PC-9 (cell line): ENCODE measurements at regions not wholly inside any gene's neighbourhood (a gene's known extent, or its start where the extent isn't known, plus 50 kb on each side); places are given as distances from the start of the nearest gene placed in this dataset.

Source experiments
- BruUV-seq: library from RNA; stranded (reverse); fragments of 400-500 nt; replicated peaks from 2 replicates; lab custom pipeline; 2021; lab: Mats Ljungman, UMichigan
- CTCF ChIA-PET: fragments of 300-600 bp; sonication (Branson Sonifier 250); formaldehyde crosslinking; loops from one replicate; lab custom pipeline; 2022; ENCODE audit warnings: antibody characterized with exemption; lab: Charles Lee
- POLR2A ChIA-PET: fragments of 300-600 bp; sonication (Branson Sonifier 250); formaldehyde crosslinking; loops from one replicate; lab custom pipeline; 2022; ENCODE audit warnings: antibody characterized with exemption; ENCODE audit not compliant: unreplicated experiment; lab: Charles Lee
- DNase-seq, 2 experiments: peaks; one replicate each; pipeline versions ENCODE4 v3.0.0 to v3.0.0-alpha.2; 2015 to 2022; ENCODE audit warnings: mixed read lengths in 1 of 2
- H2AFZ ChIP-seq: fragments of 200-600 bp; sonication (generic); 2 replicates; pipeline ENCODE4 v1.8.1; 2017; ENCODE audit warnings: antibody characterized with exemption
- H3F3A ChIP-seq: fragments of 200-600 bp; sonication (generic); 2 replicates; pipeline ENCODE4 v1.8.1; 2017; ENCODE audit warnings: antibody characterized with exemption, mild to moderate bottlenecking, low read depth; ENCODE audit not compliant: insufficient read depth
- H3K27ac ChIP-seq: fragments of 200-600 bp; sonication (generic); 2 replicates; pipeline ENCODE4 v1.6.1; 2016; ENCODE audit warnings: mixed run types
- H3K27me3 ChIP-seq: fragments of 200-600 bp; sonication (generic); 2 replicates; pipeline ENCODE4 v1.6.1; 2016; ENCODE audit warnings: low read depth, mixed run types; ENCODE audit not compliant: insufficient read depth
- H3K36me3 ChIP-seq: fragments of 200-600 bp; sonication (generic); 2 replicates; pipeline ENCODE4 v1.6.1; 2016; ENCODE audit warnings: low read depth, mixed run types
- H3K4me1 ChIP-seq: fragments of 200-600 bp; sonication (generic); replicated peaks from 2 replicates; pipeline ENCODE4 v1.6.1; 2016; ENCODE audit warnings: mixed run types; ENCODE audit not compliant: insufficient read depth
- H3K4me2 ChIP-seq: fragments of 200-600 bp; sonication (generic); 2 replicates; pipeline ENCODE4 v1.6.1; 2017; ENCODE audit warnings: mixed run types
- H3K4me3 ChIP-seq: fragments of 200-600 bp; sonication (generic); 2 replicates; pipeline ENCODE4 v1.6.1; 2016; ENCODE audit warnings: mixed run types
- H3K79me2 ChIP-seq: fragments of 200-600 bp; sonication (generic); 2 replicates; pipeline ENCODE4 v1.6.1; 2017; ENCODE audit warnings: low read depth, mixed run types
- H3K9me2 ChIP-seq: fragments of 200-600 bp; sonication (generic); 2 replicates; pipeline ENCODE4 v1.8.1; 2017; ENCODE audit warnings: mild to moderate bottlenecking; ENCODE audit not compliant: insufficient read depth
- H3K9me3 ChIP-seq: fragments of 200-600 bp; sonication (generic); 2 replicates; pipeline ENCODE4 v1.8.1; 2016; ENCODE audit warnings: low read depth; ENCODE audit not compliant: insufficient read depth
- H4K20me1 ChIP-seq: fragments of 200-600 bp; sonication (generic); 2 replicates; pipeline ENCODE4 v1.8.1; 2017; ENCODE audit not compliant: insufficient read depth
- EZH2 ChIP-seq: fragments of 200-600 bp; sonication (generic); IDR thresholded peaks from 2 replicates; pipeline ENCODE4 v1.8.0; 2017; ENCODE audit warnings: antibody characterized with exemption, low read depth
- intact Hi-C: fragments of 100-400 bp; cut with micrococcal nuclease; formaldehyde crosslinking; loops from one replicate; pipeline ENCODE4 v1.10.0; 2022; ENCODE audit not compliant: unreplicated experiment
- TF ChIP-seq, protein P1 (sequence below): fragments of 200-600 bp; sonication (generic); conservative IDR thresholded peaks from 2 replicates; pipeline ENCODE4 v1.6.1; 2017; ENCODE audit warnings: mixed run types, antibody characterized with exemption, mild to moderate bottlenecking, moderate library complexity

GRCh38 chr14:30264161-30264560 lies 294.8 kb upstream of the G2E3 start:
- BruUV-seq: no TSS peak
- Histone ChIP-seq H2AFZ (no peak overlapping the region), H4K20me1 (no peaks in the 10 kb centered on the region), H3K27ac (no peak overlapping the region), H3F3A (no peaks in the 10 kb centered on the region), H3K27me3 (no peaks in the 10 kb centered on the region), H3K9me2 (no peaks in the 10 kb centered on the region), H3K4me3 (no peak overlapping the region), H3K79me2 (no peaks in the 10 kb centered on the region), H3K4me2 (no peak overlapping the region), H3K4me1 (no peaks in the 10 kb centered on the region), H3K9me3 (no peaks in the 10 kb centered on the region), H3K36me3 (no peaks in the 10 kb centered on the region)
- intact Hi-C loops: no loop called here
- no peak for TF ChIP-seq EZH2
- TF ChIP-seq, protein P1, sequence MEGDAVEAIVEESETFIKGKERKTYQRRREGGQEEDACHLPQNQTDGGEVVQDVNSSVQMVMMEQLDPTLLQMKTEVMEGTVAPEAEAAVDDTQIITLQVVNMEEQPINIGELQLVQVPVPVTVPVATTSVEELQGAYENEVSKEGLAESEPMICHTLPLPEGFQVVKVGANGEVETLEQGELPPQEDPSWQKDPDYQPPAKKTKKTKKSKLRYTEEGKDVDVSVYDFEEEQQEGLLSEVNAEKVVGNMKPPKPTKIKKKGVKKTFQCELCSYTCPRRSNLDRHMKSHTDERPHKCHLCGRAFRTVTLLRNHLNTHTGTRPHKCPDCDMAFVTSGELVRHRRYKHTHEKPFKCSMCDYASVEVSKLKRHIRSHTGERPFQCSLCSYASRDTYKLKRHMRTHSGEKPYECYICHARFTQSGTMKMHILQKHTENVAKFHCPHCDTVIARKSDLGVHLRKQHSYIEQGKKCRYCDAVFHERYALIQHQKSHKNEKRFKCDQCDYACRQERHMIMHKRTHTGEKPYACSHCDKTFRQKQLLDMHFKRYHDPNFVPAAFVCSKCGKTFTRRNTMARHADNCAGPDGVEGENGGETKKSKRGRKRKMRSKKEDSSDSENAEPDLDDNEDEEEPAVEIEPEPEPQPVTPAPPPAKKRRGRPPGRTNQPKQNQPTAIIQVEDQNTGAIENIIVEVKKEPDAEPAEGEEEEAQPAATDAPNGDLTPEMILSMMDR: no peak
- CTCF ChIA-PET: no interaction called here
- no peak for DNase-seq
- POLR2A ChIA-PET: no interaction called here

- Histone ChIP-seq H3K4me3 (no peak overlapping the region), H3K36me3 (no peaks in the 10 kb centered on the region), H3K27ac (no peak overlapping the region), H3K9me3 (no peaks in the 10 kb centered on the region), H3K9me2 (no peaks in the 10 kb centered on the region), H3F3A (no peaks in the 10 kb centered on the region), H3K4me2 (no peak overlapping the region), H3K4me1 (no peaks in the 10 kb centered on the region), H3K27me3 (no peaks in the 10 kb centered on the region), H4K20me1 (no peaks in the 10 kb centered on the region), H3K79me2 (no peaks in the 10 kb centered on the region), H2AFZ (no peak overlapping the region)
- BruUV-seq: no TSS peak
- POLR2A ChIA-PET: no interaction called here
- no peak for TF ChIP-seq EZH2
- TF ChIP-seq, protein P1: no peak
- no peak for DNase-seq
- CTCF ChIA-PET: no interaction called here
- intact Hi-C loops: no loop called here
These were observed 292.7 kb upstream of the G2E3 start for GRCh38 chr14:30266290-30266689.

DNA sequence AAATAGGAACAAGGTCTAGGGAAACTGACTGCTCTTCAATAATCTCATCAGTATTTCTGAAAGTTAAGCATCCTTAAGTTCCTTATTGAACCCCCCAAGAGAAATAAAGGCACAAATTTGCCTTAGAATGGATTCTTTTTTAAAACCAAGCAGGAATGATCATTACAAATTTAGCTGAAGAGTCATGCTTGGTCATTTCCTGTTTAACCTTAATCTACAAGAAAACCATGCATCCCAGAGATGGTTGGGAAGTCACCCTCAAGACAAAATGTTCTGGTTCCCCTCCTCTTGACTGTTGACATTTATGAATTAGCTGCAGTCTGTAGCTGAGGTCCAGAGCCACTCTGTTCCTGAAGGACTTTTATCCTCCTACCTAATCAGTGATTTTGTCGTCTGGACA lies 291.8 kb upstream of the G2E3 start:
- Histone ChIP-seq H4K20me1 (no peaks in the 10 kb centered on the region), H3K4me2 (no peak overlapping the region), H3K4me1 (no peaks in the 10 kb centered on the region), H3F3A (no peaks in the 10 kb centered on the region), H3K27ac (no peak overlapping the region), H3K27me3 (no peaks in the 10 kb centered on the region), H2AFZ (no peak overlapping the region), H3K36me3 (no peaks in the 10 kb centered on the region), H3K9me2 (no peaks in the 10 kb centered on the region), H3K4me3 (no peak overlapping the region), H3K9me3 (no peaks in the 10 kb centered on the region), H3K79me2 (no peaks in the 10 kb centered on the region)
- POLR2A ChIA-PET: no interaction called here
- CTCF ChIA-PET: no interaction called here
- intact Hi-C loops: no loop called here
- no TSS peak for BruUV-seq
- TF ChIP-seq, protein P1: no peak
- TF ChIP-seq EZH2: no peak
- DNase-seq: no peak
